ENCODE measurements at regions not wholly inside any gene's neighbourhood (a gene's known extent, or its start where the extent isn't known, plus 50 kb on each side); places are given as distances from the start of the nearest gene placed in this dataset.

DNA sequence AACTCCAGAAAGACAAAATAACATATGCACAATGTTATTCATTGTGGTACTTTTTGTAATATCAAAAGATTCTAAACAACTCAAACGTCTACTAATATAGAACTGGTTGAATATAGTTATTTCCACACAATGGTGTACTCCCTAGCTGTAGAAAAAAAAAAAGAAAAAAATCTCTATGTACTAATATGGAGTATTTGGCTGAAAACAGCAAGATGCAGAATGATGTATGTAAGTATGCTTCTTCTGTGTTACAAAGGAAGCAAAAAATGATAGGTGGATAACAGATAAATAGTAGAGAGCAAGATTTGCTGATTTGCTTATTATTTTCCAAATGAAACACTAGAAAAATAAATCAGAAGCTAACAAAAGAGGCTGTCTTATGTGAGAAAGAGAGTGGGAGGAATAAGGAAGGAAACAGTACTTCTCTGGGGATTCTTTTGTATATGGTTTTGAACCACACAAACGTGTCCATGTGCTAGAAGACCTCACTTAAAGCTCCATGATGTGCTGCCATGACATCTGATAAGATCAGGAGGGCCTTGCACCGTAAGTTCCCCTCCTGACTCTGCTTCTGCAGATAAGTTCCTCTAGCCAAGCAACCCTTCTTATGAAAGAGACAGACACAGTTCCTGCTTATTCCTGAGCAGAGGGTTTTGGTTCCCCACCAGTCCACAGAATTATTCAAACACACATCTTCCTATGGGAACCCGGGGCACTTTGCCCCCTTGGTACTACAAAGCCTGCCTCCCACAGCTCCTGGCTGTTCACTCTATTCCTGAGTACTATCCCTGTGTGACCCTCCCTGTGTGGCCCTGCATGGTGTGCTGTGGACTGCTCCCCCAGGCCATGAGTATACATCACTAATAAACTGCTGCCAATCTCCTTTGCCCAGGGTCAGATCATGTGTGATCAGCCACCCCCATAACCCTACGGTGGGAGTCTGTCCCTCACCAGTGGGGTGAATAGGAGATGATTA, 159.1 kb downstream of the CCDC71L start:
- no peak overlapping the region for H3K9ac ChIP-seq (ENCODE audit: insufficient read depth, low read depth, low read length)
- no peaks in the 10 kb centered on the region for H4K20me1 ChIP-seq (ENCODE audit: insufficient read depth, low read length)
- H3K79me2 ChIP-seq (ENCODE audit: insufficient read depth, low read length) = no peaks in the 10 kb centered on the region
- in situ Hi-C loops (cut with HindIII; ENCODE audit: extremely low pct_ligation_motif_present, low pct_unique_long_range_greater_than_20kb) = no loop called here
- intact Hi-C loops (cut with micrococcal nuclease; ENCODE audit: unreplicated experiment) = no loop called here
- DNase-seq (ENCODE audit: low spot score) (no peak), FAIRE-seq (no peak), ATAC-seq (no peak)
- ChIA-PET CTCF (ENCODE audit: low intra/inter-chr PET ratio, low total read pairs) (no interaction called here), POLR2A (no interaction called here)
- WGBS (ENCODE audit: low lambda C conversion rate) = 14% methylated on average over 4 of the region's 5 CpGs
- no peak overlapping the region for H3K4me3 ChIP-seq (replicated peaks in 1 of 3; ENCODE audit: insufficient read depth in 1 of 3, low read depth in 2 of 3, low read length in 3 of 3)
- H3K27me3 ChIP-seq (ENCODE audit: control insufficient read depth in 1 of 2, insufficient read depth in 2 of 2, low read length in 2 of 2) = no peaks in the 10 kb centered on the region
- BruUV-seq (replicated peaks) = no TSS peak
- H3K4me2 ChIP-seq (ENCODE audit: low read depth, low read length) = no peak overlapping the region
- H3K4me1 ChIP-seq (ENCODE audit: insufficient read depth, low read length) = no peaks in the 10 kb centered on the region
- H3K36me3 ChIP-seq (replicated peaks in 1 of 2; ENCODE audit: control insufficient read depth in 1 of 2, insufficient read depth in 2 of 2, low read length in 2 of 2) = no peaks in the 10 kb centered on the region
- no peak overlapping the region for H3K27ac ChIP-seq (ENCODE audit: extremely low read length, insufficient read depth, low read length)
- no peak overlapping the region for H2AFZ ChIP-seq (ENCODE audit: low read length)
- no peaks in the 10 kb centered on the region for H3K9me3 ChIP-seq (ENCODE audit: low read length)
- TF ChIP-seq MAFG (CRISPR knock-in tag; IDR thresholded peaks at IDR 0.05) = no peak
- TF ChIP-seq, protein P1, sequence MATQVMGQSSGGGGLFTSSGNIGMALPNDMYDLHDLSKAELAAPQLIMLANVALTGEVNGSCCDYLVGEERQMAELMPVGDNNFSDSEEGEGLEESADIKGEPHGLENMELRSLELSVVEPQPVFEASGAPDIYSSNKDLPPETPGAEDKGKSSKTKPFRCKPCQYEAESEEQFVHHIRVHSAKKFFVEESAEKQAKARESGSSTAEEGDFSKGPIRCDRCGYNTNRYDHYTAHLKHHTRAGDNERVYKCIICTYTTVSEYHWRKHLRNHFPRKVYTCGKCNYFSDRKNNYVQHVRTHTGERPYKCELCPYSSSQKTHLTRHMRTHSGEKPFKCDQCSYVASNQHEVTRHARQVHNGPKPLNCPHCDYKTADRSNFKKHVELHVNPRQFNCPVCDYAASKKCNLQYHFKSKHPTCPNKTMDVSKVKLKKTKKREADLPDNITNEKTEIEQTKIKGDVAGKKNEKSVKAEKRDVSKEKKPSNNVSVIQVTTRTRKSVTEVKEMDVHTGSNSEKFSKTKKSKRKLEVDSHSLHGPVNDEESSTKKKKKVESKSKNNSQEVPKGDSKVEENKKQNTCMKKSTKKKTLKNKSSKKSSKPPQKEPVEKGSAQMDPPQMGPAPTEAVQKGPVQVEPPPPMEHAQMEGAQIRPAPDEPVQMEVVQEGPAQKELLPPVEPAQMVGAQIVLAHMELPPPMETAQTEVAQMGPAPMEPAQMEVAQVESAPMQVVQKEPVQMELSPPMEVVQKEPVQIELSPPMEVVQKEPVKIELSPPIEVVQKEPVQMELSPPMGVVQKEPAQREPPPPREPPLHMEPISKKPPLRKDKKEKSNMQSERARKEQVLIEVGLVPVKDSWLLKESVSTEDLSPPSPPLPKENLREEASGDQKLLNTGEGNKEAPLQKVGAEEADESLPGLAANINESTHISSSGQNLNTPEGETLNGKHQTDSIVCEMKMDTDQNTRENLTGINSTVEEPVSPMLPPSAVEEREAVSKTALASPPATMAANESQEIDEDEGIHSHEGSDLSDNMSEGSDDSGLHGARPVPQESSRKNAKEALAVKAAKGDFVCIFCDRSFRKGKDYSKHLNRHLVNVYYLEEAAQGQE (IDR thresholded peaks at IDR 0.05; ENCODE audit: borderline replicate concordance in 1 of 2, low read depth in 1 of 2, low read length in 2 of 2) = no peak
- TF ChIP-seq ZNF577 (CRISPR knock-in tag; IDR thresholded peaks at IDR 0.05; ENCODE audit: borderline replicate concordance, low read depth) = no peak
- TF ChIP-seq ZNF383 (CRISPR knock-in tag; IDR thresholded peaks at IDR 0.05; ENCODE audit: borderline replicate concordance) = no peak
- TF ChIP-seq ZIK1 (CRISPR knock-in tag; IDR thresholded peaks at IDR 0.05; ENCODE audit: borderline replicate concordance, low read depth) = no peak
- no peak for TF ChIP-seq CEBPB (IDR thresholded peaks at IDR 0.05; ENCODE audit: borderline replicate concordance, low read depth, low read length)
- no peak for TF ChIP-seq ZNF788 (CRISPR knock-in tag; IDR thresholded peaks at IDR 0.05; ENCODE audit: borderline replicate concordance)
- no peak for TF ChIP-seq PHB2 (IDR thresholded peaks at IDR 0.05; ENCODE audit: partially characterized antibody)
- no peak for TF ChIP-seq ZKSCAN5 (CRISPR knock-in tag; IDR thresholded peaks at IDR 0.05)
- no peak for TF ChIP-seq ZFYVE20 (CRISPR knock-in tag; IDR thresholded peaks at IDR 0.05; ENCODE audit: borderline replicate concordance, low read depth)
- TF ChIP-seq PAWR (CRISPR knock-in tag; IDR thresholded peaks at IDR 0.05; ENCODE audit: borderline replicate concordance) = no peak
- no peak for TF ChIP-seq ZNF234 (CRISPR knock-in tag; conservative IDR thresholded peaks at IDR 0.05)
- no peak for TF ChIP-seq SMARCE1 (IDR thresholded peaks at IDR 0.05; ENCODE audit: borderline replicate concordance)
- no peak for TF ChIP-seq XRCC5 (optimal IDR thresholded peaks at IDR 0.05; ENCODE audit: low read length)
- no peak for TF ChIP-seq PHF20 (CRISPR knock-in tag; IDR thresholded peaks at IDR 0.05)
- no peak for TF ChIP-seq ZNF720 (CRISPR knock-in tag; IDR thresholded peaks at IDR 0.05)
- TF ChIP-seq, protein P2, sequence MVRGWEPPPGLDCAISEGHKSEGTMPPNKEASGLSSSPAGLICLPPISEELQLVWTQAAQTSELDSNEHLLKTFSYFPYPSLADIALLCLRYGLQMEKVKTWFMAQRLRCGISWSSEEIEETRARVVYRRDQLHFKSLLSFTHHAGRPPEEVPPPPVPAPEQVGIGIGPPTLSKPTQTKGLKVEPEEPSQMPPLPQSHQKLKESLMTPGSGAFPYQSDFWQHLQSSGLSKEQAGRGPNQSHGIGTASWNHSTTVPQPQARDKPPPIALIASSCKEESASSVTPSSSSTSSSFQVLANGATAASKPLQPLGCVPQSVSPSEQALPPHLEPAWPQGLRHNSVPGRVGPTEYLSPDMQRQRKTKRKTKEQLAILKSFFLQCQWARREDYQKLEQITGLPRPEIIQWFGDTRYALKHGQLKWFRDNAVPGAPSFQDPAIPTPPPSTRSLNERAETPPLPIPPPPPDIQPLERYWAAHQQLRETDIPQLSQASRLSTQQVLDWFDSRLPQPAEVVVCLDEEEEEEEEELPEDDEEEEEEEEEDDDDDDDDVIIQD (CRISPR knock-in tag; IDR thresholded peaks at IDR 0.05; ENCODE audit: low read depth) = no peak
- no peak for TF ChIP-seq PCBP2 (optimal IDR thresholded peaks at IDR 0.05; ENCODE audit: low read depth, low read length, poor library complexity, severe bottlenecking)

All from HepG2 (cell line).